Liver (tissue), 7 donors: ENCODE measurements at regions not wholly inside any gene's neighbourhood (a gene's known extent, or its start where the extent isn't known, plus 50 kb on each side); places are given as distances from the start of the nearest gene placed in this dataset.

Experiments
- DNase-seq: peaks from one replicate; pipeline ENCODE4 v3.0.0-alpha.2; 2017; ENCODE audit warnings: low spot score
- H3K27ac ChIP-seq, 2 donors: one replicate each; pipeline ENCODE4 v1.7.0; 2013; ENCODE audit warnings: inconsistent platforms in 2 of 2, low read length in 2 of 2, control low read depth in 1 of 2, low read depth in 1 of 2, mild to moderate bottlenecking in 1 of 2
- H3K27me3 ChIP-seq, 4 donors: one replicate each; pipeline versions ENCODE4 v1.6.1 to v1.7.0; 2013; ENCODE audit warnings: low read length in 3 of 4, inconsistent platforms in 1 of 4, mild to moderate bottlenecking in 1 of 4, moderate library complexity in 1 of 4; ENCODE audit not compliant: control insufficient read depth in 4 of 4, insufficient read depth in 4 of 4
- H3K36me3 ChIP-seq, 4 donors: one replicate each; pipeline versions ENCODE4 v1.6.1 to v1.7.0; 2013; ENCODE audit warnings: low read length in 3 of 4, mild to moderate bottlenecking in 3 of 4, low read depth in 1 of 4, moderate library complexity in 1 of 4; ENCODE audit not compliant: control insufficient read depth in 4 of 4, insufficient read depth in 3 of 4
- H3K4me1 ChIP-seq, 4 donors: one replicate each; pipeline versions ENCODE4 v1.6.1 to v1.7.0; 2013; ENCODE audit warnings: low read length in 3 of 4, mild to moderate bottlenecking in 3 of 4, moderate library complexity in 1 of 4; ENCODE audit not compliant: control insufficient read depth in 4 of 4, insufficient read depth in 4 of 4
- H3K4me3 ChIP-seq, 3 donors: one replicate each; pipeline versions ENCODE4 v1.6.1 to v1.7.0; 2013; ENCODE audit warnings: low read length in 3 of 3, control low read depth in 1 of 3, low read depth in 1 of 3, mild to moderate bottlenecking in 1 of 3
- H3K9ac ChIP-seq, 2 donors: one replicate each; pipeline ENCODE4 v1.7.0; 2013; ENCODE audit warnings: low read length in 2 of 2, mild to moderate bottlenecking in 2 of 2, moderate library complexity in 2 of 2, control low read depth in 1 of 2, low read depth in 1 of 2
- H3K9me3 ChIP-seq, 4 donors: one replicate each; pipeline versions ENCODE4 v1.6.1 to v1.7.0; 2013; ENCODE audit warnings: low read length in 3 of 4; ENCODE audit not compliant: control insufficient read depth in 4 of 4
- ATF3 ChIP-seq: IDR thresholded peaks from 2 replicates; pipeline ENCODE4 v1.6.1; 2016; ENCODE audit warnings: antibody characterized with exemption
- CTCF ChIP-seq: fragments of 150-350 bp; IDR thresholded peaks from 2 replicates; pipeline ENCODE4 v1.5.1; 2017; ENCODE audit warnings: improper control_type of control experiment, low read depth, low read length; ENCODE audit not compliant: missing input control
- EGR1 ChIP-seq, 2 donors: IDR thresholded peaks; 2 replicates each; pipeline ENCODE4 v1.6.1; 2016 to 2018; ENCODE audit warnings: antibody characterized with exemption in 2 of 2, low read depth in 2 of 2
- FOXA1 ChIP-seq: IDR thresholded peaks from 2 replicates; pipeline ENCODE4 v1.6.1; 2016; ENCODE audit warnings: antibody characterized with exemption
- FOXA2 ChIP-seq: IDR thresholded peaks from 2 replicates; pipeline ENCODE4 v1.6.1; 2016; ENCODE audit warnings: antibody characterized with exemption
- HNF4A ChIP-seq, 2 donors: conservative IDR thresholded peaks; 2 replicates each; pipeline ENCODE4 v1.6.1; 2016; ENCODE audit warnings: antibody characterized with exemption in 2 of 2, mild to moderate bottlenecking in 2 of 2
- HNF4G ChIP-seq: IDR thresholded peaks from 2 replicates; pipeline ENCODE4 v1.6.1; 2016; ENCODE audit warnings: antibody characterized with exemption
- JUND ChIP-seq, 2 donors: IDR thresholded peaks; 2 replicates each; pipeline ENCODE4 v1.6.1; 2016; ENCODE audit warnings: antibody characterized with exemption in 2 of 2
- NR2F2 ChIP-seq: IDR thresholded peaks from 2 replicates; pipeline ENCODE4 v1.6.1; 2016; ENCODE audit warnings: antibody characterized with exemption
- REST ChIP-seq: IDR thresholded peaks from 2 replicates; pipeline ENCODE4 v1.6.1; 2016; ENCODE audit warnings: antibody characterized with exemption, mild to moderate bottlenecking
- RXRA ChIP-seq, 2 donors: IDR thresholded peaks; 2 replicates each; pipeline ENCODE4 v1.6.1; 2017 to 2018; ENCODE audit warnings: antibody characterized with exemption in 2 of 2, mild to moderate bottlenecking in 1 of 2
- TAF1 ChIP-seq: conservative IDR thresholded peaks from 2 replicates; pipeline ENCODE4 v1.6.1; 2016; ENCODE audit warnings: antibody characterized with exemption, mild to moderate bottlenecking
- ZBTB33 ChIP-seq: IDR thresholded peaks from 2 replicates; pipeline ENCODE4 v1.6.1; 2016; ENCODE audit warnings: antibody characterized with exemption
- donor health status: healthy.
- donor health status: healthy.
- donor health status: healthy.
- donor health status: healthy.

- no peak overlapping the region for H3K4me3 ChIP-seq
- no peaks in the 10 kb centered on the region for H3K27me3 ChIP-seq
- no peak for DNase-seq
These were observed 102.5 kb upstream of the EEF2KMT start for GRCh38 chr16:5200123-5200522.

More at GRCh38 chr16:5200123-5200522, 102.5 kb upstream of the EEF2KMT start:
- Histone ChIP-seq H3K9ac (no peak overlapping the region), H3K27ac (no peak overlapping the region), H3K36me3 (no peaks in the 10 kb centered on the region), H3K9me3 (peaks cover 0 to 2% (median 0%) of the 10 kb centered on the region in 4 donors), H3K4me1 (no peaks in the 10 kb centered on the region)
- TF ChIP-seq FOXA1: no peak
- TF ChIP-seq HNF4G: no peak
- no peak for TF ChIP-seq JUND (IDR thresholded peaks at IDR 0.05)
- no peak for TF ChIP-seq ZBTB33
- no peak for TF ChIP-seq RXRA (IDR thresholded peaks at IDR 0.05)
- no peak for TF ChIP-seq TAF1
- TF ChIP-seq REST: no peak
- no peak for TF ChIP-seq HNF4A (conservative IDR thresholded peaks at IDR 0.05)
- TF ChIP-seq FOXA2: no peak
- no peak for TF ChIP-seq NR2F2
- TF ChIP-seq ATF3: no peak
- no peak for TF ChIP-seq CTCF
- TF ChIP-seq EGR1 (IDR thresholded peaks at IDR 0.05; ENCODE audit: low read depth in 2 of 2): no peak
